ENCODE measurements at regions not wholly inside any gene's neighbourhood (a gene's known extent, or its start where the extent isn't known, plus 50 kb on each side); places are given as distances from the start of the nearest gene placed in this dataset.
"Not testable (repeated sequence)": the region's sequence is repeated elsewhere in the genome, so short reads cannot be mapped to it uniquely, and the experiment has no call there.

DNA sequence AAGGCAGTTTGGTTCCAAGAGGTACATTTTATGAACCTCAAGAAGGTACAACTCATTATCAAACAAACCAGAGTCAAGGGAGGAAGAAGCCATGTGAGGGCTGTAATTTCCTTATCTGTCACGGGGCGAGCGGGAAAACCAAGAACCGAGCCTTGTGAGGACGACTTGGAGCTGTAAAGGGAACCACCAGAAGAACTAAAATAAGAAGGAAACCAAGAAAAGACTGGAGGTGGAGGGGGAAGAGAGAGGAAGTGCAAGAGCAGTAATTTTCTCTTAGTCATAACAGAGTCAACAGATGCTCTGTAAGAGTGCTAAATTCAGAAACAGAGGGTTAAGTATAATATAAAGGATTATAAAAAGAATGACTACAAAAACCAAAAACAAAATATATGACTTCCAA lies 127.1 kb downstream of the DIRAS2 start:
- TF ChIP-seq, protein P1, sequence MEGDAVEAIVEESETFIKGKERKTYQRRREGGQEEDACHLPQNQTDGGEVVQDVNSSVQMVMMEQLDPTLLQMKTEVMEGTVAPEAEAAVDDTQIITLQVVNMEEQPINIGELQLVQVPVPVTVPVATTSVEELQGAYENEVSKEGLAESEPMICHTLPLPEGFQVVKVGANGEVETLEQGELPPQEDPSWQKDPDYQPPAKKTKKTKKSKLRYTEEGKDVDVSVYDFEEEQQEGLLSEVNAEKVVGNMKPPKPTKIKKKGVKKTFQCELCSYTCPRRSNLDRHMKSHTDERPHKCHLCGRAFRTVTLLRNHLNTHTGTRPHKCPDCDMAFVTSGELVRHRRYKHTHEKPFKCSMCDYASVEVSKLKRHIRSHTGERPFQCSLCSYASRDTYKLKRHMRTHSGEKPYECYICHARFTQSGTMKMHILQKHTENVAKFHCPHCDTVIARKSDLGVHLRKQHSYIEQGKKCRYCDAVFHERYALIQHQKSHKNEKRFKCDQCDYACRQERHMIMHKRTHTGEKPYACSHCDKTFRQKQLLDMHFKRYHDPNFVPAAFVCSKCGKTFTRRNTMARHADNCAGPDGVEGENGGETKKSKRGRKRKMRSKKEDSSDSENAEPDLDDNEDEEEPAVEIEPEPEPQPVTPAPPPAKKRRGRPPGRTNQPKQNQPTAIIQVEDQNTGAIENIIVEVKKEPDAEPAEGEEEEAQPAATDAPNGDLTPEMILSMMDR (IDR thresholded peaks at IDR 0.05; ENCODE audit: insufficient read depth, low read depth, low read length, missing control alignments), result no peak
- no peak overlapping the region for H3K4me3 ChIP-seq (ENCODE audit: low read depth, low read length)
- DNase-seq (ENCODE audit: low read depth), result peak; percentile 8

DNA sequence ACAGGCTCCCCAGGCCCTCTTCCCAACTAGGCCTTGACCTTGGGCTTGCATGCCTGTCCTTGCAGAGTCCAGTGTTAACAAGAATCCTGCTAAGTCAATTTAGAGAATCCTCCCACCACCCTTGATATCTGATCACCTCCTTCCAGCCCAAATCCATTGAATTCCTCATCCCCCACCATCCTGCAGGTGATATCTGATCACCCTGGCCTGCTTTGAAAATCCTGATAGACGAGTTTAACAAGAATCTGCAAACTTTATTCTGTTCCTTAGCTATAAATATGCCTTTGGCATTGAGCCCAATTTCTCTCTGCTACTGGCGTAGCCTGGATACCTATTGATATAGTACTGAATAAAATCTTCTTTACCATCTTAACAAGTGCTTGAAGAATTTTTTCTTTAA lies 125.5 kb downstream of the DIRAS2 start:
- no peak overlapping the region for H3K4me3 ChIP-seq (ENCODE audit: low read depth, low read length)
- DNase-seq (ENCODE audit: low read depth), result no peak
- TF ChIP-seq, protein P1 (IDR thresholded peaks at IDR 0.05; ENCODE audit: insufficient read depth, low read depth, low read length, missing control alignments), result no peak

DNA sequence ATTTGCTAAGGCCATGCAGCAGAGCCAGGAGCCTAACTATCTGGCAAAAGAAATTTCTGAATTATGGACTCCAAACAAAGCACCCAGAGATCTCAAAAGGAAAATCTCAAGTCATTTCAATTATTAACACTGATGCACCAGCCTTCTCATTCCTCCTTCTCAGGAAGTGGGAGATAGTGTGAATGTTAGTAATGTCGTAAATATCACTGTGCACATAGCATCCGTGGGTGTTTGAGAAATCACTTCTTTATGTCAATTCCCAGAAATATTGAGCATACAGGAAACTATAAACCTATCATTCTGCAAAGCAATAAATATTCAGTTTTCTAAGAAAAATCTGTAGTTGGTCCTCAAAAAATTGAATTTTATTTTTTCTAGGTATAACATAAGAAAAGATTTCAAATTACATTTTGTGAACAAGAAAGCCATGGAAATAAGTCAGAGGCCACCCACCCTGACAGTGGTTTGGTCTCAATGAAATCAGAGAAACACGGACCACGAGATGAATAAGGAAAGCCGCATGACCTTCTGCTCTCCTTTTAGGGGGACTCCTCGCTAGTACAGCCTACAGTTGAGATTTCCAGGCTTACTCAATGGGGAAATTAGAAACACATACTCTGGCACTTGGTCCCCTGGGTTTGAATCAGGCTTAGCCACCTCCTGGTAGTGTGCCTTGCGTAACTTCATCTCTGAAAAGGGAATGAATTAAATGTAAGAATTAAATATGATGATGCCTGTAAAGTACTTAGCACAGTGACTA lies 120.6 kb downstream of the DIRAS2 start:
- DNase-seq (ENCODE audit: low read depth), result no peak
- TF ChIP-seq, protein P1 (IDR thresholded peaks at IDR 0.05; ENCODE audit: insufficient read depth, low read depth, low read length, missing control alignments), result no peak
- H3K4me3 ChIP-seq (ENCODE audit: low read depth, low read length), result no peak overlapping the region

DNA sequence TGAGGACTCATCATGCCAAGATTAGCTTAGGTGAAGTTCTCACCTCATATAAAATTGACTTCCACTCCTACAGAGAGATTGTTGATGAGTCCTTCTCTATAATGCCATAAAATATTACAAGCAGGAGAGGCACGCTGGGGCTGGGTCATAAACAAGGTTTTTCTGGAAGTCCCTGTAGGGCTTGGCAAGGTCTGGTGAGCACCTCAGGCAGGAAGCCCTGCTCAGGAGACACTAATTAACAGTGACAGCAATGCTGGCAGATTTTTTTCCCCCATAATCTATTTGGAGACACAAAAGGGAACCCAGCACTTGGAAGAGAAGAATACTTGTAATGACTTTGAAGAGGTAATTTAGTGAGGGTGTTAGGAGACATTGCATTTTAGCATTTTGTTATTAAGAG lies 118.7 kb downstream of the DIRAS2 start:
- H3K4me3 ChIP-seq (ENCODE audit: low read depth, low read length), result no peak overlapping the region
- TF ChIP-seq, protein P1 (IDR thresholded peaks at IDR 0.05; ENCODE audit: insufficient read depth, low read depth, low read length, missing control alignments), result no peak
- DNase-seq (ENCODE audit: low read depth), result no peak

DNA sequence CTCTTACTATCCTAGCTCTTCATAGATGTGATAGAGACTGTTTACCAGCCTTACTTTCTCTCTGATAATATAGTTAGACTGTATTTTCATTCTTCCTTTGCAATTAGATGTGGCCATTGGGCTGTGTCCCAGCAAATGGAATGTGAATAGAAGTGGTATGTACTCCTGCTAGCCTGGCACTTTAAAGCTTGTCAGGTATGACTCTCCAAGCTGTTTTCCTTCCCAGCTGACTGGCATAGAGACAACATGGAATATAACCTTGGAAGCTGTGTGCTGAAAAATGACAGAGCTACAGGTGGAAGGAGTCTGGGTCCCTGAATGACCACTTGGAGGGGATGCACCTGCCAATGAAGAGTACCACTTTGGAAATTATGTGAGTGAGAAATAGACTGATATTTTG lies 116.2 kb downstream of the DIRAS2 start:
- TF ChIP-seq, protein P1 (IDR thresholded peaks at IDR 0.05; ENCODE audit: insufficient read depth, low read depth, low read length, missing control alignments), result no peak
- H3K4me3 ChIP-seq (ENCODE audit: low read depth, low read length), result no peak overlapping the region
- no peak for DNase-seq (ENCODE audit: low read depth)

DNA sequence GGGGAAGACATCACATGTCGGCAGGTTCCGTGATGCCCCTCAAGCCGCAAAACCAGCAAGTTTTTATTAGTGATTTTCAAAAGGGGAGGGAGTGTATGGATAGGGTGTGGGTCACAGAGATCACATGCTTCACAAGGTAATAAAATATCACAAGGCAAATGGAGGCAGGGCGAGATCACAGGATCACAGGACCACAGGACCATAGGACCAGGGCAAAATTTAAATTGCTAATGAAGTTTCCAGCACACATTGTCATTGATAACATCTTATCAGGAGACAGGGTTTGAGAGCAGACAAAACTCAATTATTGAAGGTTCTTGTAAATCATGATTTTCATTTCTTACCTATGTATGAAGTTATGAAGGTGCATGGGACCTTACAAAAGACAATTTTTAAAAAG lies 106.5 kb downstream of the DIRAS2 start:
- DNase-seq (ENCODE audit: low read depth); H3K4me3 ChIP-seq (ENCODE audit: low read depth, low read length): not testable (repeated sequence)

DNA sequence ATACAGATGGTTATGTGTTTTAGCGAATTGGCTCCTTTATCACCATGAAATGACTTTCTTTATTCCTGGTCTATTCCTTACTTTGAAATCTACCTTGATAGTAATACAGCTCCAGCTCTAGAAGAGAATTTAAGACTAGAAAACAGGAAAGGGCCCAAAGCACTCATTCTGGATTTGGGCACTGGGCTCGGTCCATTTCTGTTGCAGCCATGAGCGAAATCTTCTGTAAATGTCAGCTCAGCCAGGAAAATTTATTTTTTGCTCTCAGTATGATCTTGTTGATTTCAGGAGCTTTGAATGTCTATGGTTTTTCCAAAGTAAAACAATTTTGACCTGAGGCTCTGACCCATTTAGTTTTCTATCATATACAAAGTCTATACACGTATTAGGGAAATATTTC lies 104.1 kb downstream of the DIRAS2 start:
- H3K4me3 ChIP-seq (ENCODE audit: low read depth, low read length), result no peak overlapping the region
- no peak for DNase-seq (ENCODE audit: low read depth)
- TF ChIP-seq, protein P1 (IDR thresholded peaks at IDR 0.05; ENCODE audit: insufficient read depth, low read depth, low read length, missing control alignments), result no peak

Data from GM12865 (cell line).